Left cardiac atrium (tissue), 4 donors: ENCODE measurements at regions not wholly inside any gene's neighbourhood (a gene's known extent, or its start where the extent isn't known, plus 50 kb on each side); places are given as distances from the start of the nearest gene placed in this dataset.

Source experiments
- ATAC-seq, 2 donors: fragments of 200-7000 bp; cut with Tn5 transposase; one replicate each; pipeline ENCODE4 v1.9.1; 2020; ENCODE audit warnings: mild to moderate bottlenecking in 2 of 2, moderate library complexity in 2 of 2
- DNase-seq: peaks from one replicate; pipeline ENCODE4 v3.0.0-alpha.2; 2020
- intact Hi-C, 2 donors: fragments of 100-400 bp; cut with DNase I; formaldehyde crosslinking; loops; one replicate each; pipeline versions ENCODE4 v1.14.1 to v1.15.1; 2022 to 2023
- donor health status: DM: no; HTN: yes; CAD: no.
- donor health status: DM: no; HTN: yes; CAD: no; lungs with severe emphysema.
- donor health status: DM: yes; HTN: yes; CAD: no.
- donor health status: Dilated cardiomyopathy.

- ATAC-seq: no peak
- intact Hi-C loops: no loop called here
These were observed 360.8 kb upstream of the ARID1B start for GRCh38 chr6:156416391-156416790.

DNA sequence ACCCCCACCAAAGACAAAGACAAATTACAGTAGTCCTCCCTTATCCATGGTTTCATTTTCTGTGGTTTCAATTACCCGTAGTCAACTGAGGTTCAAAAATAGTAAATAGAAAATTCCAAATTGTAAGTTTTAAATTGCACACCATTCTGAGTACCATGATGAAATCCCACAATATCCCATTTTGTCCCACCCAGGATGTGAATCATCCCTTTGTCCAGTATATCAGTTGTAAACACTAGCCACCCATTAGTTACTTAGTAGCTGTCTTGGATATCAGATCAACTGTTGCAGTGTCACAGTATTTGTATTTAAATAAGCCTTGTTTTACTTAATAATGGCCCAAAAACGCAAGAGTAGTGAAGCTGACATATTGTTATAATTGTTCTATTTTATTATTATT is 364.0 kb upstream of the ARID1B start:
- no peak for DNase-seq
- no peak for ATAC-seq
- intact Hi-C loops: no loop called here

More at GRCh38 chr6:156416391-156416790, 360.8 kb upstream of the ARID1B start:
- DNase-seq: no peak

DNA sequence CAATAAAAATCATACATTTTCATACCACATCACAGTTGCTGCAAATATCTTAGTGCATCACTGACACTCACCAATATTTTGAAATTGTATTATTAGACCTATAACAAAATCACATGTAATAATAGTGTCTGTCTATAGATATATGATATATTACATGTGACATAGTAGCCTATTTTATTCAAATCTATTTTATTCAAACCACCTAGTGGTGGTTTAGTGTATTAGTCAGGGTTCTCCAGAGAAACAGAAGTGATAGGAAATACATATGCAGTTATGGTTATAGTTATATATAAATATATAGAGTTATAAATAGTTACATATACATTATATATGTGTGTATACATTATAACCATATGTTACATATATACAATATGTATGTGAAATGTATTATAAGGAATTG is 366.5 kb upstream of the ARID1B start:
- no peak for DNase-seq
- ATAC-seq: no peak
- intact Hi-C loops: no loop called here

DNA sequence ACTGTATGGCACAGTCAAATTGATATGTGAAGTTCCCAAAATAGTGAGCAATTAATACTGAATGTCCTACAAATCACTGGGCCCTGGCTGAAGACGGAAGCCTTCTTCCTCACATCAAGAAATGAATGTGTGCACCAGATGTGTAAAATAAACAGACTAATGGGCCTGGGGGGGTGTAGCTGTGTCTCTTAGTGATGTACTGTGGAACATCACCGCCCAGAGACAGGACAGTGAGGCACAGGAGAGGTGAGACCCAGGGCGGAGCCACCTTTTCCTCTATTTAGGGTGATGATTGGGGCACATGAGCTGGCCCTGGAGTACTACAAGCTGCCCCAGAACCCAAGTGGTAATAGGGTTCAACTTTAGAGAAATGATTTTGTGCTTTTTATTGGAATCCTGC is 368.5 kb upstream of the ARID1B start:
- intact Hi-C loops: no loop called here
- no peak for DNase-seq
- no peak for ATAC-seq

DNA sequence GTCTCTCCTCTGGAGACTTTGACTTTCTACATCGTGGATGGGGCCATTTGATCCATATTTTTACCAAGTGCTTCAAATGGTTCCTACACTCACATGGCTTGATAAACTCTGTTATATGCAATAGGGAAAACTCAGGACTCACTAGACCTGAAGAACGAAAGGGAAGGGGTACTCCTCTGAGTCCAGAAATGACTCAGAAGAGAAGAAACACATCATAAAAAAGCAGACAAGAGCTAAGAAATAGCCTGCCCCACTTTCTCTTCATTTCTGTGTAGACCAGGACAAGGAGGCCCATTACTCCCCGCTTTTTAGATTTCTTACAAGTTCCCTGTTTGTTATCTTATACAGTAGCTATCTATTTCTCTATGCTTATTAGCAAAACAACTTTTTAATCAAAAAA is 369.8 kb upstream of the ARID1B start:
- intact Hi-C loops: no loop called here
- DNase-seq (no peak), ATAC-seq (no peak)

DNA sequence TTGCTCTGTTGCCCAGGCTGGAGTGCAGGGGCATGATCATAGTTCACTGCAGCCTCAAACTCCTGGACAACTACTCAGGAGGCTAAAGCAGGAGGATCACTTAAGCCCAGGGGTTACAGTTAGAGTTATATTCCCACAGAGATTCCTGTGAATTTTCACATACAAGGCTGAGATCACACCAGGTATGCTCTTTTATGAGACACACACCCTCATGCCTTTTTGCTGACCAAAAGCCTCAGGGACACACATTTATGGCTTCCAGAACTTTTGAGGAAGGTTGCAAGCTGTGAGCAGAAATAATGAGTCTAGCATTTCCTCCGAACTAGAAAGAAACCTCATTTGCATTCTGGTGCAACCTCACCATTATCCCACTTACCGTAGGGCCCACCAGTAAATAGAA is 370.5 kb upstream of the ARID1B start:
- DNase-seq (no peak), ATAC-seq (no peak)
- intact Hi-C loops: no loop called here

GRCh38 chr6:156406099-156406498 is 371.1 kb upstream of the ARID1B start:
- ATAC-seq: no peak
- intact Hi-C loops: no loop called here
- no peak for DNase-seq

DNA sequence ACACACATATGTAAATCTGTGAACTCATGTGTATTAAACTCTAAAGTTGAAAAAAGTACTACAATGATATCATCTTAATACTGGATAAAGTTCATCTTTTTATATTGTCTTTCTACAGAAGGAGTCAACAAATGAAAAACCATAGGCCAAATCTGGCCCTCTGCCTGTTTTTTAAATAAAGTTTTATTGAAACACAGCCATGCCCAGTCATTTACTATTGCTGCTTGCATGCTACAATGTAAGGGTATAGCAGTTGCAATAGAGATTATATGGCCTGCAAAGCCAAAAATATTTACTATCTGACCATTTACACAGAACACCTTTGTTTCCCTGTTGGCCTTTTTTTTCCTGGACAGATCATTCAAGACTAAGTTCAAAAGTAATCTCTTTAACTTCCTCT is 374.6 kb upstream of the ARID1B start:
- ATAC-seq: no peak
- DNase-seq: no peak

DNA sequence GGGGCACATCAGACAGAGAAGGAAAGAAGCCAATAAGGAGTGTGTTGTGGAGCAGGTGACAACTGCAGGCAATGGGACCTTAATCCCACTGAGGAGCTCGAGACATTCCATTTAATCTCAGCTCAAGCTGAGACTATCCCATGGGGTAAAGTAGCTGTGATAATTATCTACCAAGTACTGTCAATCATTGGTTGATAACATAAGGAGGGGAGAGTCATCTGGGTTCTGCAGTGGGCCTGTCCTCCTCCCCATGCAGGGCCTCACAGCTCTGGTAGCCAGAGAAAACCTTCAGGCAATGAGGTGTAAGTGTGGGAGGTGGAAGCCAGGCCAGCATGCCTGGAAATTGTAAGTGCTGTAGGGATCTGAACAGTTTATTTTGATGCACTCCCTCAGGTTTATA is 375.0 kb upstream of the ARID1B start:
- DNase-seq: no peak
- ATAC-seq: no peak
- intact Hi-C loops: no loop called here

More for the DNA sequence above, 374.6 kb upstream of the ARID1B start:
- intact Hi-C loops: no loop called here

GRCh38 chr6:156400487-156400886 is 376.7 kb upstream of the ARID1B start:
- intact Hi-C loops: no loop called here
- ATAC-seq: no peak
- no peak for DNase-seq

- intact Hi-C loops: no loop called here
- ATAC-seq: no peak
These were observed 378.2 kb upstream of the ARID1B start for GRCh38 chr6:156398966-156399365.

GRCh38 chr6:156398371-156398770 is 378.8 kb upstream of the ARID1B start:
- no peak for ATAC-seq
- DNase-seq: no peak
- intact Hi-C loops: no loop called here

More at GRCh38 chr6:156398966-156399365, 378.2 kb upstream of the ARID1B start:
- no peak for DNase-seq

DNA sequence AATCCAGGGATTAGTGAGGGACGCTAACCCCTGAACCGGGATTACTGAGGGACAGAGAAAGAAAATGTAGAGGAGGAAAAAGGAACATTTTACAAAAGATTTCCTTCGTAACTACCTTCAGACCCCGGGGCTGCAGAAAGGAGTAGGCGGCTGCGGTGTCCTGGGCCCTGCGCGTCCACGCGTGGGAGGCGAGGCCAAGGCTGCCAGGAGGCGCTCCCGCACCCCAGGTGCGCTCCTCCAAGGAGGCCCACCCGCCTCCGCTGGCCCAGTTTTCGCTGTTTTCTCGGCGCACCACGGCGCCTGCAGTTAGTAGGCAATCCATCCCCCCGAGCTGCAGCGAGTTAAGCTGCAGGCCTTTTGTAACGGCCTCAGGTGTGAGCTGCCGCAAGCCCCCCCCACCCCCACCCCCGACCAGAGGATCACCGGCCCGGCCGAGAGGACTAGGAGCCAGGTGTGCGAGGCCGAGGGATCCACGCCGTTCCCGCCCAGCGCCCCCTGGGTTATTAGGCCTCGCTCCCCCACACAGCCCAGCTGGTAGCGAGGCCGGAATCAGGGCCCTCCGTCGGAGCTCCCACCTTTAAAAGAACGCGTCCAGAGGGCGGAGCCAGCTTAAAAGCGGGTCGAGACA is 380.3 kb upstream of the ARID1B start:
- ATAC-seq: no peak
- intact Hi-C loops: no loop called here
- DNase-seq: no peak

GRCh38 chr6:156396068-156396771 is 381.0 kb upstream of the ARID1B start:
- DNase-seq: no peak
- no peak for ATAC-seq
- intact Hi-C loops: no loop called here

- ATAC-seq (no peak), DNase-seq (no peak)
- intact Hi-C loops: no loop called here
These were observed 381.9 kb upstream of the ARID1B start for GRCh38 chr6:156395276-156395675.

DNA sequence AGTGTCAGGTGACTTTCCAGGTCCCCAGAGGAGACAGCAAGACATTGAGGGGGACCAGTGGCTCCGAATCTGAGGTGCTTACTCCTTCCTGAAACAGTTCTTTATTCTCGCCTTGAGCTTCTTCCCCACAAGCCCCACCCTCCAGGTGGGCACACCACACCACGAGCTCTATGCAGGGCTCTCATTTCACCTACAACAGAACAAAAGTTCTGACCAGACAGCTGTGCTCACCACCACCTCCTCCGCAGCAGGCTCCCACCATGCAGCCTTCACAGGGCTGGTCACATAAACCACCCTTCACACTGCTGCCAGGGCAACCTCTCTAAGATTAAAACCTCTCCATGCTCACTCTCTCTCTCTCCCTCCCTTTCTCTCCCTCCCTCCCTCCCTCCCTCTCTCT is 384.5 kb upstream of the ARID1B start:
- ATAC-seq (no peak), DNase-seq (no peak)
- intact Hi-C loops: no loop called here

DNA sequence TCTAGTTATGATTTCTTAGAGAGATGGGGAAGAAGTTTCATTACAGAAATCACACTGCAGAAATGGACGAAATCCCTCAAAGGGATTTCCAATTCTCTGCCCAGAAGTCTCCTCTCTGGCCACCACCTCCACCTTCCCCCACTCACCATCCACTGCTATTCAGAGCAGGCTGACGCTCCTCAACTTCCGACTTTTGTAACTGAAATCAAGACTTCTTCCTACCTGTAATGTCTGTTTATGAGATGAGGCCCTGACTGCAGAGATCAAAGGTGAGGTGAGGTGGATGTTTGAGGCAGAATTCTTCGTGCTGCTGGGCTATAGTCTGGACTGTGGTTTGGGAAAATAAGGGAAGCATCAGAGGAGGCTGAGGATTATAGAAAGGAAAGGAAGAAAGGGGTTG is 385.2 kb upstream of the ARID1B start:
- DNase-seq (no peak), ATAC-seq (no peak)
- intact Hi-C loops: no loop called here

DNA sequence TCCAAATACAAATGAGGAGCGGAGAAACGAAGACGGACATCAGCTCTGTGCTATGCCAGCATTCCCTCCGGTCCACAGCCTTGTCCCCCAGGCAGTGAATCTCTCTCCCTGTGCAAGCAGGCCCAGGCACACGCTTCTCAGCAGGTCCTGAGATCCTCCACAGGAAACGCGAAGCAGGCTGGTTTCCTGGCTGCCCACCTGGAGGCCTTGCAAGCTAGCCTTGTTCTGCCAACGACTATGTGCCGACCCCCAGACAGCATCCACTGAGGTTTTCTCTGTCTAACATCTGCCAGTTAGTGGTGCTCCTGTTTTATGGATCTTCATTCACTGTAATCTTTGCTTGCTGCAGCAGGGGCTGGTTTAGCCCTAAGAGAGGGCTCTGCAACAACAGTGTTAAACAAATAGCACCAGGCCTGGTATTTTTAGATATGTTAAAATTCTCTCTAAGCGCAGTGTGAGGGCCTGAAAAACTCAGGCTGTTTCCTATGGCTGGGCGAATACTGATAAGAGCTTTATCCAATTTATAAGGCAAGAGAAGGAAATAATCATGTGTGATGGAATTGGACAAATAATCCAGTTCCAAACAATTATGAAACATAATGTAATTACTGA is 386.0 kb upstream of the ARID1B start:
- ATAC-seq (no peak), DNase-seq (no peak)
- intact Hi-C loops: no loop called here

GRCh38 chr6:156390621-156391020 is 386.6 kb upstream of the ARID1B start:
- no peak for DNase-seq
- intact Hi-C loops: no loop called here
- no peak for ATAC-seq

GRCh38 chr6:156389296-156389695 is 387.9 kb upstream of the ARID1B start:
- DNase-seq (no peak), ATAC-seq (no peak)
- intact Hi-C loops: no loop called here

DNA sequence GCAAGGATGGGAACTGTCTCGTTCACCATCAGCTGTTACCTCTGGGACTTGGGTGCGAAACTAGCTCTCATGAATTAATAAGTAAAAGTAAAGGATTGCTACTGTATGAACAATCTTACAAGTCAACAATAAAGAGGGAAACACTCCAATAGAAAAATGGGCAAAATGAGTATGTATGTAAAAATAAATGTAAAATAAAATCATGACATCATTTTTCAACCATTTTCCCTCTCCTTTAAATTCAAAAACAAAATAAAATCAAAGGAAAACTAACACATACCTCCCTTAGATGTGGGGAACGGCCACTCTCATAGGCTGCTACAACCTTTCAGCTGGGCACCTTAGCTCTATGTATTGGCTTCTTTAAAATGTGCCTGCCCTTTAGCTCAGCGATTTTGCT is 389.7 kb upstream of the ARID1B start:
- intact Hi-C loops: no loop called here
- ATAC-seq (no peak), DNase-seq (no peak)
